Caco-2 (cell line): ENCODE measurements at regions not wholly inside any gene's neighbourhood (a gene's known extent, or its start where the extent isn't known, plus 50 kb on each side); places are given as distances from the start of the nearest gene placed in this dataset.

Experiments
- BruUV-seq: library from RNA; stranded (reverse); fragments of 400-500 nt; replicated peaks from 2 replicates; lab custom pipeline; 2021; lab: Mats Ljungman, UMichigan
- CTCF ChIA-PET: fragments of 300-600 bp; sonication (Branson Sonifier 250); formaldehyde crosslinking; loops from one replicate; lab custom pipeline; 2022; ENCODE audit warnings: antibody characterized with exemption; lab: Charles Lee
- POLR2A ChIA-PET: fragments of 300-600 bp; sonication (Branson Sonifier 250); formaldehyde crosslinking; loops from one replicate; lab custom pipeline; 2022; ENCODE audit warnings: antibody characterized with exemption; lab: Charles Lee
- DNase-seq, 2 experiments: peaks; one replicate each; pipeline versions ENCODE4 v3.0.0 to v3.0.0-alpha.2; 2020 to 2022
- H3K27me3 ChIP-seq: replicated peaks from 2 replicates; pipeline ENCODE4 v1.6.0; 2011; ENCODE audit warnings: low read length; ENCODE audit not compliant: control insufficient read depth, insufficient read depth
- H3K36me3 ChIP-seq: 2 replicates; pipeline ENCODE4 v1.5.1; 2011; ENCODE audit warnings: low read length; ENCODE audit not compliant: control insufficient read depth, insufficient read depth
- H3K4me1 ChIP-seq: fragments of 250-450 bp; sonication (Bioruptor Pico); 2 replicates; pipeline ENCODE4 v1.5.1; 2020; ENCODE audit warnings: mild to moderate bottlenecking
- H3K4me3 ChIP-seq: 2 replicates; pipeline ENCODE4 v1.5.1; 2011; ENCODE audit warnings: low read depth, mild to moderate bottlenecking, control low read depth, low read length
- H3K9me3 ChIP-seq: fragments of 250-450 bp; sonication (Bioruptor Pico); 2 replicates; pipeline ENCODE4 v1.5.1; 2020; ENCODE audit warnings: mild to moderate bottlenecking, moderate library complexity
- H3K27ac Mint-ChIP-seq: one replicate; pipeline ENCODE4 v1.8.0; 2022; ENCODE audit warnings: mixed read lengths; ENCODE audit not compliant: unreplicated experiment
- H3K27me3 Mint-ChIP-seq: one replicate; pipeline ENCODE4 v1.8.0; 2022; ENCODE audit warnings: mixed read lengths; ENCODE audit not compliant: insufficient read depth, unreplicated experiment
- H3K36me3 Mint-ChIP-seq: one replicate; pipeline ENCODE4 v1.8.0; 2022; ENCODE audit warnings: mild to moderate bottlenecking, mixed read lengths; ENCODE audit not compliant: insufficient read depth, unreplicated experiment
- H3K4me1 Mint-ChIP-seq: one replicate; pipeline ENCODE4 v1.8.0; 2022; ENCODE audit warnings: low read depth, mixed read lengths; ENCODE audit not compliant: unreplicated experiment
- H3K4me3 Mint-ChIP-seq: one replicate; pipeline ENCODE4 v1.8.0; 2022; ENCODE audit warnings: mild to moderate bottlenecking, moderate library complexity, mixed read lengths; ENCODE audit not compliant: unreplicated experiment
- H3K9me3 Mint-ChIP-seq: one replicate; pipeline ENCODE4 v1.8.0; 2022; ENCODE audit warnings: mixed read lengths; ENCODE audit not compliant: unreplicated experiment
- intact Hi-C: fragments of 100-400 bp; cut with micrococcal nuclease; formaldehyde crosslinking; loops from one replicate; pipeline ENCODE4 v1.10.0; 2022; ENCODE audit not compliant: unreplicated experiment
- TF ChIP-seq, protein P1 (sequence below), 2 experiments: fragments of 200-600 bp in 1 of 2; IDR thresholded peaks; 1 replicate in 1 of 2; 2 replicates in 1 of 2; pipeline versions ENCODE4 v1.5.1 to v1.8.0; 2011 to 2022; ENCODE audit warnings: antibody characterized with exemption in 1 of 2, control low read depth in 1 of 2, inconsistent platforms in 1 of 2, low read depth in 1 of 2, low read length in 1 of 2, mild to moderate bottlenecking in 1 of 2, moderate library complexity in 1 of 2; ENCODE audit not compliant: insufficient read depth in 1 of 2, severe bottlenecking in 1 of 2, unreplicated experiment in 1 of 2

DNA sequence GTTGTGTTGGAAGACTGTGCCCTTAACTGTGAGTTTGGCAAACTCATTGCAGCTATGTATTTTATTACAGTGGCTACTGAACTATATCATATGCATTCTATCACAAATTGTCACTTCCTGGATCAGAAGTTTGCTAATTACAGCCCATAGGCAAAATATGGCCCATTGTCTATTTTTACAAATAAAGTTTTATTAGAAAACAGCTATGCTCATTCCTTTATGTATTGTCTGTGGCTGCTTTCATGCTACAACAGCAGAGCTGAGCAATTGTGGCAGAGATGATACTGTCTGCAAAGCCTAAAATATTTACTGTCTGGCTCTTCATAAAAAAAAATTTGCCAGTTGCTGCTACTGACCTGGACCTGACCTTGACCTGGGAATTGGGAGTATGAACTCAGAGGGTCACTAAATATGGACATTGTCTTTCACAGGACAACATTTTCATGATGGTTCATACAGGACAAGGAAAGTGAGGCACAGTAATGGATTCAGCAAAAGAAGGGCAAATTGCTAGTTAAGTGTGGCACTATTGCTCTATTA lies 316.9 kb downstream of the ZNF621 start:
- POLR2A ChIA-PET: no interaction called here
- BruUV-seq: no TSS peak
- TF ChIP-seq, protein P1, sequence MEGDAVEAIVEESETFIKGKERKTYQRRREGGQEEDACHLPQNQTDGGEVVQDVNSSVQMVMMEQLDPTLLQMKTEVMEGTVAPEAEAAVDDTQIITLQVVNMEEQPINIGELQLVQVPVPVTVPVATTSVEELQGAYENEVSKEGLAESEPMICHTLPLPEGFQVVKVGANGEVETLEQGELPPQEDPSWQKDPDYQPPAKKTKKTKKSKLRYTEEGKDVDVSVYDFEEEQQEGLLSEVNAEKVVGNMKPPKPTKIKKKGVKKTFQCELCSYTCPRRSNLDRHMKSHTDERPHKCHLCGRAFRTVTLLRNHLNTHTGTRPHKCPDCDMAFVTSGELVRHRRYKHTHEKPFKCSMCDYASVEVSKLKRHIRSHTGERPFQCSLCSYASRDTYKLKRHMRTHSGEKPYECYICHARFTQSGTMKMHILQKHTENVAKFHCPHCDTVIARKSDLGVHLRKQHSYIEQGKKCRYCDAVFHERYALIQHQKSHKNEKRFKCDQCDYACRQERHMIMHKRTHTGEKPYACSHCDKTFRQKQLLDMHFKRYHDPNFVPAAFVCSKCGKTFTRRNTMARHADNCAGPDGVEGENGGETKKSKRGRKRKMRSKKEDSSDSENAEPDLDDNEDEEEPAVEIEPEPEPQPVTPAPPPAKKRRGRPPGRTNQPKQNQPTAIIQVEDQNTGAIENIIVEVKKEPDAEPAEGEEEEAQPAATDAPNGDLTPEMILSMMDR (IDR thresholded peaks at IDR 0.05; ENCODE audit: insufficient read depth in 1 of 2, low read depth in 1 of 2, low read length in 1 of 2, severe bottlenecking in 1 of 2, unreplicated experiment in 1 of 2): no peak
- H3K36me3 Mint-ChIP-seq: no peaks in the 10 kb centered on the region
- no peak for DNase-seq
- CTCF ChIA-PET: no interaction called here
- no peak overlapping the region for H3K27ac Mint-ChIP-seq
- no peak overlapping the region for H3K4me3 Mint-ChIP-seq
- H3K27me3 Mint-ChIP-seq: no peaks in the 10 kb centered on the region
- Histone ChIP-seq H3K9me3 (no peaks in the 10 kb centered on the region), H3K36me3 (no peaks in the 10 kb centered on the region), H3K4me3 (no peak overlapping the region), H3K4me1 (0 out of 2 replicates have a peak, but pooled peaks cover 3% of the 10 kb centered on the region), H3K27me3 (no peaks in the 10 kb centered on the region)
- no peaks in the 10 kb centered on the region for H3K9me3 Mint-ChIP-seq
- no peaks in the 10 kb centered on the region for H3K4me1 Mint-ChIP-seq
- intact Hi-C loops: loop anchor here (10.0 kb wide), 1 partner anchor 353 kb away; the partner anchor contains the start of gene CTNNB1

DNA sequence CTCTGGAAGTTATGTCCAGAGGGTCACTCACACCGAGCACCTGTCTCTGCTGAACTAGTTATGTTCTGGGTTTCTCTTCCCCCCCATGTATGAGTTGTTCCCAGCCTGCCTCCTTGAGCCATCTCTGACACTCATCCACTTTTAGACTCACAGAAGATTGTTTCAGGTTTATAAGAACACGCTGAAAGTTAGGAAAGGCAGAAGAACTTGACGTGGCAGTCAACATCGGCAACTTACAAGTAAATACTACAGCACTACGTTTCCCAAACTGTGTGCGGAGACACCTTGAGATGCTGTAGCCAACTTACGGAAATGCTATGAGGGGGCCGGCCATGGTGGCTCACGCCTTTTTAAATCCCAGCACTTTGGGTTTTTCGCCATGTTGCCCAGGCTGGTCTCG lies 318.0 kb downstream of the ZNF621 start:
- CTCF ChIA-PET: no interaction called here
- H3K36me3 ChIP-seq: no peaks in the 10 kb centered on the region
- no peak for DNase-seq
- H3K4me3 ChIP-seq: no peak overlapping the region
- no peaks in the 10 kb centered on the region for H3K9me3 ChIP-seq
- POLR2A ChIA-PET: no interaction called here
- no peaks in the 10 kb centered on the region for H3K9me3 Mint-ChIP-seq
- H3K27me3 Mint-ChIP-seq: no peaks in the 10 kb centered on the region
- H3K36me3 Mint-ChIP-seq: no peaks in the 10 kb centered on the region
- 0 out of 2 replicates have a peak, but pooled peaks cover 3% of the 10 kb centered on the region for H3K4me1 ChIP-seq
- H3K27ac Mint-ChIP-seq: no peak overlapping the region
- peaks cover 5% of the 10 kb centered on the region for H3K4me1 Mint-ChIP-seq
- TF ChIP-seq, protein P1 (IDR thresholded peaks at IDR 0.05; ENCODE audit: insufficient read depth in 1 of 2, low read depth in 1 of 2, low read length in 1 of 2, severe bottlenecking in 1 of 2, unreplicated experiment in 1 of 2): no peak
- intact Hi-C loops: loop anchor here (10.0 kb wide), 1 partner anchor 352 kb away; the partner anchor contains the start of gene CTNNB1
- BruUV-seq: no TSS peak
- no peaks in the 10 kb centered on the region for H3K27me3 ChIP-seq
- no peak overlapping the region for H3K4me3 Mint-ChIP-seq

DNA sequence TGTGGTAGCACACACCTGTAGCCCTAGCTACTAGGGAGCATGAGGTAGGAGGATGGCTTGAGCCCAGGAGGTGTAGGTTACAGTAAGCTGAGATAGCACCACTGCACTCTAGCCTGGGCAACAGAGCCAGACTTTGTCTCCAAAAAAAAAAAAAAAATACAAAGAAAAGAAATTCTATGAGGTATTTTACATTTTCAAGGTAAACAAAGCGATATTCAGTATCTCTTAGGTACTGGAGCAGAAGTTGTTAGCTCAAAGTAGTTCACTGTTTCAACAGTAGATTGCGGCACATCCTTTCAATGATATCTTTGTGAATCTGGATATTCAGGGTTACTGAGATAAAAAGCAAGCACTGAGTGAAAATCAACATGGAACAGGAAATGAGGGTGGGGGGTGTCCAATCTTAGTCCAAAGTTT lies 318.5 kb downstream of the ZNF621 start:
- no peaks in the 10 kb centered on the region for H3K36me3 Mint-ChIP-seq
- ChIA-PET POLR2A (no interaction called here), CTCF (no interaction called here)
- H3K27me3 ChIP-seq: no peaks in the 10 kb centered on the region
- TF ChIP-seq, protein P1 (IDR thresholded peaks at IDR 0.05; ENCODE audit: insufficient read depth in 1 of 2, low read depth in 1 of 2, low read length in 1 of 2, severe bottlenecking in 1 of 2, unreplicated experiment in 1 of 2): no peak
- H3K4me1 Mint-ChIP-seq: peaks cover 6% of the 10 kb centered on the region
- H3K4me1 ChIP-seq: 0 out of 2 replicates have a peak, but pooled peaks cover 3% of the 10 kb centered on the region
- no TSS peak for BruUV-seq
- no peak overlapping the region for H3K27ac Mint-ChIP-seq
- H3K4me3 ChIP-seq: no peak overlapping the region
- DNase-seq: no peak
- H3K9me3 Mint-ChIP-seq: no peaks in the 10 kb centered on the region
- no peaks in the 10 kb centered on the region for H3K27me3 Mint-ChIP-seq
- no peaks in the 10 kb centered on the region for H3K9me3 ChIP-seq
- H3K36me3 ChIP-seq: no peaks in the 10 kb centered on the region
- intact Hi-C loops: loop anchor here (10.0 kb wide), 1 partner anchor 352 kb away; the partner anchor contains the start of gene CTNNB1
- no peak overlapping the region for H3K4me3 Mint-ChIP-seq
